HCT116 (cell line): ENCODE measurements at regions not wholly inside any gene's neighbourhood (a gene's known extent, or its start where the extent isn't known, plus 50 kb on each side); places are given as distances from the start of the nearest gene placed in this dataset.

Experiments
- CTCF ChIP-seq, 3 experiments: fragments of 200-600 bp in 1 of 3; sonication (generic) in 1 of 3; IDR thresholded peaks in 2 of 3; conservative IDR thresholded peaks in 1 of 3; 2 replicates each; pipeline ENCODE4 v1.5.1; 2012 to 2017; ENCODE audit warnings: low read depth in 2 of 3, low read length in 2 of 3, antibody characterized with exemption in 1 of 3, borderline replicate concordance in 1 of 3, control low read depth in 1 of 3, mild to moderate bottlenecking in 1 of 3, mixed read lengths in 1 of 3, mixed run types in 1 of 3, moderate library complexity in 1 of 3; ENCODE audit not compliant: insufficient read depth in 1 of 3
- FOSL1 ChIP-seq: IDR thresholded peaks from 2 replicates; pipeline ENCODE4 v1.6.1; 2012; ENCODE audit warnings: low read depth
- MAX ChIP-seq: IDR thresholded peaks from 2 replicates; pipeline ENCODE4 v1.6.1; 2012
- POLR2A ChIP-seq: IDR thresholded peaks from 2 replicates; pipeline ENCODE4 v1.7.0; 2011; ENCODE audit warnings: borderline replicate concordance; ENCODE audit not compliant: insufficient read depth, insufficient read length; ENCODE audit errors: extremely low read depth
- POLR2AphosphoS5 ChIP-seq: IDR thresholded peaks from 2 replicates; pipeline ENCODE4 v1.6.1; 2011; ENCODE audit warnings: mild to moderate bottlenecking, low read depth, low read length, moderate library complexity
- SP1 ChIP-seq: IDR thresholded peaks from 2 replicates; pipeline ENCODE4 v1.6.1; 2012; ENCODE audit warnings: low read depth

- TF ChIP-seq FOSL1 (no peak), CTCF (IDR thresholded peaks at IDR 0.05 in 2 of 3, conservative IDR thresholded peaks at IDR 0.05 in 1 of 3; ENCODE audit: borderline replicate concordance in 1 of 3, insufficient read depth in 1 of 3, low read depth in 2 of 3, low read length in 2 of 3) (no peak), POLR2A (no peak), POLR2AphosphoS5 (no peak), SP1 (no peak), MAX (no peak)
Observed at GRCh38 chr5:148747536-148747906, 78.9 kb upstream of the ADRB2 start.
